Loucy (cell line): ENCODE measurements at regions not wholly inside any gene's neighbourhood (a gene's known extent, or its start where the extent isn't known, plus 50 kb on each side); places are given as distances from the start of the nearest gene placed in this dataset.

Experiments used
- EZH2phosphoT487 ChIP-seq: fragments of 200-600 bp; IDR thresholded peaks from 2 replicates; pipeline ENCODE4 v1.6.1; 2018; ENCODE audit warnings: antibody characterized with exemption, mild to moderate bottlenecking, moderate library complexity, borderline replicate concordance
- TF ChIP-seq, protein P1 (sequence below): fragments of 200-600 bp; sonication (generic); conservative IDR thresholded peaks from 2 replicates; pipeline ENCODE4 v1.5.1; 2014; ENCODE audit warnings: mild to moderate bottlenecking, antibody characterized with exemption, low read length

DNA sequence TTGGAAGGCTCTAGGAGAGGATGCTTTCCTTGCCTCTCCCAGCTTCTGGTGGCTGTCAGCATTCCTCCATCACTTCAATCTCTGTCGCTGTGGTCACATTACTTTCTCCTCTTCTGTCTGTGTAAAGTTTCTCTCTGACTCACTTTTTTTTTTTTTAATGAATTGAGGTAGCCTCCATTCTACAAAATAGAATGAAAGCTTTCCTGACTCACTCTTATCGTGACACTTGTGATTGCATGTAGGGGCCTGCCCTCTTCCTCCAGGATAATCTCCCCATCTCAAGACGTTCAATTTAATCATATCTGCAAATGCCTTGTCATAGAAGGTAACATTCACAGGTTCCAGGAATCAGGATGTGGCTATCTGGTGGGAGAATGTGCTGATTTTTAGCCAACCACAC, 153.5 kb upstream of the HMGA2 start:
- TF ChIP-seq, protein P1, sequence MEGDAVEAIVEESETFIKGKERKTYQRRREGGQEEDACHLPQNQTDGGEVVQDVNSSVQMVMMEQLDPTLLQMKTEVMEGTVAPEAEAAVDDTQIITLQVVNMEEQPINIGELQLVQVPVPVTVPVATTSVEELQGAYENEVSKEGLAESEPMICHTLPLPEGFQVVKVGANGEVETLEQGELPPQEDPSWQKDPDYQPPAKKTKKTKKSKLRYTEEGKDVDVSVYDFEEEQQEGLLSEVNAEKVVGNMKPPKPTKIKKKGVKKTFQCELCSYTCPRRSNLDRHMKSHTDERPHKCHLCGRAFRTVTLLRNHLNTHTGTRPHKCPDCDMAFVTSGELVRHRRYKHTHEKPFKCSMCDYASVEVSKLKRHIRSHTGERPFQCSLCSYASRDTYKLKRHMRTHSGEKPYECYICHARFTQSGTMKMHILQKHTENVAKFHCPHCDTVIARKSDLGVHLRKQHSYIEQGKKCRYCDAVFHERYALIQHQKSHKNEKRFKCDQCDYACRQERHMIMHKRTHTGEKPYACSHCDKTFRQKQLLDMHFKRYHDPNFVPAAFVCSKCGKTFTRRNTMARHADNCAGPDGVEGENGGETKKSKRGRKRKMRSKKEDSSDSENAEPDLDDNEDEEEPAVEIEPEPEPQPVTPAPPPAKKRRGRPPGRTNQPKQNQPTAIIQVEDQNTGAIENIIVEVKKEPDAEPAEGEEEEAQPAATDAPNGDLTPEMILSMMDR: no peak
- TF ChIP-seq EZH2phosphoT487: no peak
